ENCODE measurements at regions not wholly inside any gene's neighbourhood (a gene's known extent, or its start where the extent isn't known, plus 50 kb on each side); places are given as distances from the start of the nearest gene placed in this dataset.

GRCh38 chr14:55843718-55844403, 263.9 kb downstream of the KTN1 start:
- Histone ChIP-seq H3K9me3 (ENCODE audit: control insufficient read depth, insufficient read depth, low read length) (no peaks in the 10 kb centered on the region; the same call in 1 of the 2 replicates), H3K4me1 (ENCODE audit: control insufficient read depth, insufficient read depth, low read length) (peaks cover 12% of the 10 kb centered on the region), H4K5ac (ENCODE audit: low read depth, low read length) (no peak overlapping the region; the same call in 1 of the 2 replicates), H3K18ac (ENCODE audit: low read depth, low read length) (no peak overlapping the region), H2AFZ (replicated peaks; ENCODE audit: low read length, poor library complexity) (no peak overlapping the region), H3K56ac (ENCODE audit: extremely low read depth, insufficient read depth, low read length) (no peak overlapping the region), H3K23ac (ENCODE audit: low read depth, low read length) (peak overlapping the region; percentile 16; the same call in 1 of the 2 replicates), H4K8ac (ENCODE audit: low read depth in 2 of 2, low read length in 2 of 2) (peak overlapping the region in 1 of 2 experiments; percentile 52; a peak in 1 of 4 replicates), H3K4me3 (ENCODE audit: insufficient read depth, low read depth, low read length) (no peak overlapping the region), H4K20me1 (ENCODE audit: insufficient read depth, low read length) (no peaks in the 10 kb centered on the region), H2BK20ac (ENCODE audit: low read depth, low read length) (peak overlapping the region; percentile 51; the same call in 1 of the 2 replicates), H3K27ac (ENCODE audit: insufficient read depth, low read length) (no peak overlapping the region), H3K79me1 (ENCODE audit: low read depth in 1 of 2, low read length in 2 of 2) (no peaks in the 10 kb centered on the region), H2AK5ac (ENCODE audit: low read depth, low read length) (no peak overlapping the region), H2BK120ac (ENCODE audit: low read depth, low read length) (peak overlapping the region; percentile 44), H3K9me1 (ENCODE audit: insufficient read depth, low read length) (0 out of 2 replicates have a peak, but pooled peaks cover 9% of the 10 kb centered on the region), H4K91ac (ENCODE audit: insufficient read depth, low read depth, low read length) (0 out of 2 replicates have a peak overlapping the region, but pooled peaks have one; percentile 28), H2BK15ac (ENCODE audit: low read depth, low read length) (peak overlapping the region; percentile 54), H3K36me3 (ENCODE audit: control insufficient read depth, insufficient read depth, low read length) (no peaks in the 10 kb centered on the region), H2BK5ac (ENCODE audit: low read depth, low read length, poor library complexity, severe bottlenecking) (no peak overlapping the region), H3K4me2 (ENCODE audit: low read depth, low read length) (no peak overlapping the region), H3K4ac (ENCODE audit: low read depth, low read length) (no peak overlapping the region), H3K27me3 (ENCODE audit: control insufficient read depth, insufficient read depth, low read length) (no peaks in the 10 kb centered on the region), H3K14ac (replicated peaks; ENCODE audit: low read depth, low read length) (no peak overlapping the region), H2AK9ac (replicated peaks; ENCODE audit: low read depth, low read length, poor library complexity) (no peak overlapping the region), H3K9ac (ENCODE audit: low read depth, low read length) (no peak overlapping the region)
- dilution Hi-C loops (cut with HindIII; ENCODE audit: low sequenced_read_pairs, unreplicated experiment) (no loop called here), in situ Hi-C loops (cut with MboI; ENCODE audit: low sequenced_read_pairs) (loop anchor here (10.0 kb wide), 1 partner anchor 501 kb away; no protein-coding TSS in a partner anchor), intact Hi-C loops (cut with micrococcal nuclease) (loop anchor here (5.0 to 10.0 kb wide), 2 partner anchors 498 to 631 kb away; no protein-coding TSS in a partner anchor)
- TF ChIP-seq CEBPB (IDR thresholded peaks at IDR 0.05; ENCODE audit: low read depth, low read length) (no peak), CTCF (conservative IDR thresholded peaks at IDR 0.05; ENCODE audit: low read depth, low read length) (peak; percentile 39), SMC3 (IDR thresholded peaks at IDR 0.05; ENCODE audit: low read depth, low read length) (peak; percentile 40; the same call in 1 of the 2 replicates)
- BruUV-seq (replicated peaks): no TSS peak
- WGBS, 2 experiments (ENCODE audit: extremely low coverage in 2 of 2, insufficient read length in 1 of 2): 100% methylated on average over 1 of the region's 8 CpGs; no CpG with 5 or more reads in 1 of the 2 experiments
- DNase-seq (peak; percentile 14), ATAC-seq (ENCODE audit: low read depth) (no peak)
- ChIA-PET CTCF (interaction anchor here (0.6 to 1.1 kb wide), 5 partner anchors 13 to 631 kb away, joined by 3 to 5 read pairs (median 4); no protein-coding TSS in a partner anchor), POLR2A (ENCODE audit: unreplicated experiment) (no interaction called here)
